GM21390 (cell line): ENCODE measurements at regions not wholly inside any gene's neighbourhood (a gene's known extent, or its start where the extent isn't known, plus 50 kb on each side); places are given as distances from the start of the nearest gene placed in this dataset.

Source experiments
- ATAC-seq: cut with Tn5 transposase; IDR thresholded peaks from one replicate; pipeline ENCODE4 v1.9.1; 2021; ENCODE audit not compliant: unreplicated experiment

- no peak for ATAC-seq
Measured at GRCh38 chr12:34289431-34290380, 267.4 kb downstream of the ALG10 start.

- ATAC-seq: no peak
Measured at GRCh38 chr12:34290381-34290995, 268.2 kb downstream of the ALG10 start.

- ATAC-seq: no peak
Measured at GRCh38 chr12:34291001-34291400, 268.7 kb downstream of the ALG10 start.

GRCh38 chr12:34291426-34291901 lies 269.2 kb downstream of the ALG10 start:
- ATAC-seq: no peak

- no peak for ATAC-seq
Measured at GRCh38 chr12:34292736-34293625, 270.7 kb downstream of the ALG10 start.

- no peak for ATAC-seq
Measured at GRCh38 chr12:34294137-34294536, 271.8 kb downstream of the ALG10 start.

- no peak for ATAC-seq
Measured at GRCh38 chr12:34294671-34295365, 272.5 kb downstream of the ALG10 start.

GRCh38 chr12:34295366-34296142 lies 273.3 kb downstream of the ALG10 start:
- ATAC-seq: no peak

- no peak for ATAC-seq
Measured at GRCh38 chr12:34296143-34297041, 274.1 kb downstream of the ALG10 start.

GRCh38 chr12:34297126-34297789 lies 275.0 kb downstream of the ALG10 start:
- no peak for ATAC-seq

- no peak for ATAC-seq
Measured at GRCh38 chr12:34297790-34298164, 275.5 kb downstream of the ALG10 start.

GRCh38 chr12:34298176-34298970 lies 276.1 kb downstream of the ALG10 start:
- no peak for ATAC-seq

GRCh38 chr12:34298971-34299801 lies 276.9 kb downstream of the ALG10 start:
- ATAC-seq: no peak

- no peak for ATAC-seq
Measured at GRCh38 chr12:34299802-34300193, 277.5 kb downstream of the ALG10 start.

GRCh38 chr12:34300376-34301250 lies 278.3 kb downstream of the ALG10 start:
- no peak for ATAC-seq
